Lower leg skin (tissue), 3 donors: ENCODE measurements at regions not wholly inside any gene's neighbourhood (a gene's known extent, or its start where the extent isn't known, plus 50 kb on each side); places are given as distances from the start of the nearest gene placed in this dataset.

ENCODE experiments used
- CTCF ChIP-seq, 3 donors: fragments of 450-650 bp; IDR thresholded peaks; one replicate each; pipeline ENCODE4 v1.5.1; 2016; ENCODE audit warnings: antibody characterized with exemption in 3 of 3, mild to moderate bottlenecking in 3 of 3, moderate library complexity in 2 of 3
- POLR2A ChIP-seq, 2 donors: fragments of 450-650 bp; IDR thresholded peaks; one replicate each; pipeline ENCODE4 v1.6.1; 2016 to 2017; ENCODE audit warnings: antibody characterized with exemption in 2 of 2, mild to moderate bottlenecking in 1 of 2, moderate library complexity in 1 of 2

- TF ChIP-seq CTCF (IDR thresholded peaks at IDR 0.05) (no peak), POLR2A (IDR thresholded peaks at IDR 0.05) (no peak)
Measured at GRCh38 chr2:30030361-30030760, 109.0 kb upstream of the ALK start.
